ENCODE measurements at regions not wholly inside any gene's neighbourhood (a gene's known extent, or its start where the extent isn't known, plus 50 kb on each side); places are given as distances from the start of the nearest gene placed in this dataset.

DNA sequence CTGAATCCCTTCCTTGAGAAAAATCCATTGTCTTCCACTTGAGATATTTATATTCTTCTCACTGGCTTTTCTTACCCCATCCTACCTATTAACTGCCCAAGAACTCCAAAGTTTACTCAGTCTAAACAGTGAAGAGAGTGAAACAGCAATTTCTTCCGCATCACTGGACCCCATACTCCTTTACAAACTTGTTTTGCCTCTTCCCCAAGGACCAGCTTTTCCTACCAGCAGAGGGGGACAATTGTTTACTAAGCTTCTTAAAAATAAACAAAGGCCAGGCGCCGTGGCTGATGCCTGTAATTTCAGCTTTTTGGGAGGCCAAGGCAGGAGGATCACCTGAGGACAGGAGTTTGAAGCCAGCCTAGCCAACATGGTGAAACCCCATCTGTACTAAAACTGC is 52.0 kb downstream of the LRATD1 start:
- no peak for DNase-seq

DNA sequence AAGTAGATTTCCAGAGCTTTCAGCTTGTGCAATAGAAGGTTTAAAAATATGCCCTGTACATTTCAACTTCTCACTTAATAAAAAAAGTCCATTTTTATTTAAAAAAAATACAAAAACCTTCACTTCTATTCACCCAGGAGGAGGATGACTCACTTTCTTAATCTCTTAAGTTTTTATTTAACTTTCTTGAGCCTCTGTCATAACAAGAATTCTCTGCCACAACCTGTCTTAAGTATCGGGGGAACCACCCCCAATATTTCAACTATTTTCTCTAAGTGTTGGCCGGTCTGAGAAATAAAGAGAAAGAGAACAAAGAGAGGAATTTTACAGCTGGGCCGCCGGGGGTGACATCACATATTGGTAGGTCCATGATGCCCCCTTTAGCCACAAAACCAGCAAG is 58.4 kb downstream of the LRATD1 start:
- DNase-seq = no peak

GRCh38 chr2:14693874-14694273 is 61.4 kb downstream of the LRATD1 start:
- DNase-seq = no peak

DNA sequence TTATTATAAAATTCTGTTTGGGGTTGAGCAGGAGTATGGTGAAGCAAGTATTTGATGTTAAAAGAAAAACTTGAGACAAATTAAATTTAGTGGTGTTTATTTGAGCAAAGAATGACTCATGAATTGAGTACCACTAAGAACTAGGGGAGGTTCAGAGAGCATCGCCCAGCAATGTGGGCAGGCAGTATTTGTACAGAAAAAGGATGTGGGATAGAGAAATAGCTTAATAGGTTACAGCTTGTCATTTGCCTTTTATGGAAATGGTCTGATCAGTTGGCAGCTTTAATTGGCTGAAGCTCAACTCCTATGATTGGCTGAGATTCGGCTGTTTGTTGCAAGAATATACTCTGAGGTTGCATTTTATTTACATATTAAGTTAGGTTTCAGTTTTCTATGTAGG is 68.2 kb downstream of the LRATD1 start:
- no peak for DNase-seq

DNA sequence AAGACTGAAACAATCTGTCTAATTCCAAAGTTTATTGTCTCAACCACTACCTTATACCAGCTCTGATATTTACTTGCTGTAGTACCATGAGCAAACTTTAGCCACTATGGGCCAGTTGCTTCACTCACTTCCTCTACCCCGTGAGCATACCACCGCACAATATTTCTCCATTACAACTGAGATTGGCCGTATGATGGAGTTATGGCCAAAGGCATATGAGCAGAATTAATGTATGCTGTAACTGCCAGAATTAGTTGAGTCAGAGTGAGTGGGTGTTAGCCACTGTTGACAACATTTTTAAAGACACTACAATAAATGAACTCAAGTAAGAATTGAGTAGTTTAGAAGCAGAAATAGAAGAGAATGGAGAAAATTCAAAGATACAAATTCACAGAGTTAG is 69.7 kb downstream of the LRATD1 start:
- DNase-seq = no peak

DNA sequence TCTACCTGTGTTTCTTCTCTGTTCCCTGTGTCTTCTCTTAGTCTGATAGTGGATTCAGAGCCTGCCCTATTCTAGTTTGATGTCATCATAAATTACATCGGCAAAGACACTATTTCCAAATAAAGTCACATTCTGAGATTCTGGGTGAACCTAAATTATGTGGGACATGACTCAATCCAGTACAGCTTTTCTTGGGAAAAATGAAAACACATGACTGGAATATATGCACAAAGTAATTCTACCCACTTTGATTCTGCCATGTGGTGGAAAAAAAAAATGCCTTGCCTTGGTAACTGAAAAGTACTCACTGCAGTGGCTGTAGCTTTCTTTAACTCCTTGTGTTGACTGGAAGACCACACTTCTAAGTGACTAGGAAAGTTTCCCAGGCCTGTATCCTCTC is 73.7 kb downstream of the LRATD1 start:
- no peak for DNase-seq

GRCh38 chr2:14712111-14712510 is 79.6 kb downstream of the LRATD1 start:
- DNase-seq = no peak

GRCh38 chr2:14713248-14713647 is 80.7 kb downstream of the LRATD1 start:
- DNase-seq = no peak

DNA sequence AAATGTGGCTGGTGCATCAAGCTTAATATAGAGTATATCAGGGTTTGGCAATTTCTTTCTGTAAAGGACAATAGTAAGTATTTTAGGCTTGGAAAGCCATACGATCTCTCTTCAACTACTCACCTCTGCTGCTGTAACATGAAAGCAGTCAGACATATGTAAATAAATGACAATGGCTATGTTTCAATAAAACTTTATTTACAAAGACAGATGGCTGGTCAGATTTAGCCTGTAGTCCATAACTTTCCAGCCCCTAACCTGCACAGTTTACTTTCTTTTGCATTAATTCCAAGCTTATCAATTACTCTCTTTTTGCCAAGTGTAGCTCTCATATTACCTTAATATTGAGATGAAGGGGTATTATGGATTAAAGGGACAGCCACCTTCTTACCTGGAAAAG is 83.1 kb downstream of the LRATD1 start:
- peak; percentile 44 for DNase-seq

- DNase-seq = peak; percentile 94
Observed at GRCh38 chr2:14716319-14716718, 83.8 kb downstream of the LRATD1 start.

DNA sequence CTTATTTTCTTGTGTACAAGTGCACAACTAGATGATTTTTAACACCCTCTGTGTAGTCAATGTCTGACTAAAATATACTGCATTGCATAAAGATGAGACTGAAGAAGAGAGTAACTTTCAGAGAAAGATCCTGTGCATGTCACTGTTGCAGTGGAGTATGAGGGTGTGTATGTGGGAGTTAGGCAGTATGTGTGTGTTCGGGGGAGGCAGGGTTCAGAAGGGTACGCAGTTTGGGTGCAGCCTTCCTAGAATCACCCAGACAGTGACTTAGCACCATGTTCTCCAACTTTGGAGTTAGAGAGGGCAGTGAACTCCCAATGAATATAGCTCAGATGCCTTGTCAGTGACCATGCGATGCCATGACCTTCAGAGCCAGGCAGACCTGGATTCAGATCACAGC is 84.6 kb downstream of the LRATD1 start:
- DNase-seq = peak; percentile 67

DNA sequence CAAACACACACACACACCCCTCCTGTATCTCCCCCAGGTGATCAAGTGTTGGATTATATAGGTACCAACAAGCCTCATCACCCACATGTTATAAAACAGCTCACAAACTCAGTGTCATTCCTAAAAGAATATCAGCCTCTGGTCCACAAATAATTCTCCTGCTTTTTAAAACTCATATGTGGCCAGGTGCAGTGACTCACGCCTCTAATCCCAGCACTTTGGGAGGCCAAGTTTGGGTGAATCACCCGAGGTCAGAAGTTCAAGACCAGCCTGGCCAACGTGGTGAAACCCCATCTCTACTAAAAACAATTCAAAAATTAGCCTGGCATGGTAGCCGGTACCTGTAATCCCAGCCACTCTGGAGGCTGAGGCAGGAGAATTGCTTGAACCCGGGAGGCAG is 87.8 kb downstream of the LRATD1 start:
- DNase-seq = no peak

DNA sequence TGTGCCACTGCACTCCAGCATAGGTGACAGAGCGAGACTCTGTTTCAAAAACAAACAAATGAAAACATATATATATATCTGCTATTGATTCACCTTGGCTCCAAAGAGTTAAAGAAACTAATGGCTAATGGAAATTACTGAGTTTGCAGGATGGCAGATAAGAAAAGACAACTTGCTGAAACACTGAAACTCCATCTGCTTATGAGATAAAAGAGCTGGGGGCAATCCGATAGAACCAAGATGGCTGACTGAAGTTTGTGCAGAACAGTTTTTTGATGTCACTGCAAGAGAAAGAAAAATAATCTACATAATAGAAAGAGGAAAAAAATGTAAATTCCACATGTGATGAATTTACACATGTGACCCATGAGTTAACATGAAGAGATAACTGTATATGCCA is 88.2 kb downstream of the LRATD1 start:
- DNase-seq = peak; percentile 59

- peak; percentile 49 for DNase-seq
Observed at GRCh38 chr2:14722904-14723570, 90.5 kb downstream of the LRATD1 start.

- no peak for DNase-seq
Observed at GRCh38 chr2:14723684-14724083, 91.2 kb downstream of the LRATD1 start.

DNA sequence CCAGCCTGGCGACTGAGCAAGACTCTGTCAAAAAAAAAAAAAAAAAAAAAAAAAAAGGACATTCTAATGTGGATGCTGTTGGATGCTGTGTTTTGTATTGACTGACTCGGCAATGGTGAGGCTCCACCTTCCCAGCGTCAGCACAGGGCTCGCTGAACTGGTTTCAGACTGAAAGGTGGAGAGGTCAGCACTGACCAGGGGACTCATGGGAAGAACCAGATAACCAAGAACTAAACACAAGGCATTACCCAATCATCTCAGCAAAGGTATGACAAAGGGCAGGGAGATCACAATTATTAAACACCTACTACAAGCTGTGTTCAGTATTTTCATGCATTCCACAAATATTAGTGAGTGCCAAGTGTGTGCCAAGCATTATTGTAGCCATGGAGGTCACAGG is 103.2 kb downstream of the LRATD1 start:
- DNase-seq = no peak

DNA sequence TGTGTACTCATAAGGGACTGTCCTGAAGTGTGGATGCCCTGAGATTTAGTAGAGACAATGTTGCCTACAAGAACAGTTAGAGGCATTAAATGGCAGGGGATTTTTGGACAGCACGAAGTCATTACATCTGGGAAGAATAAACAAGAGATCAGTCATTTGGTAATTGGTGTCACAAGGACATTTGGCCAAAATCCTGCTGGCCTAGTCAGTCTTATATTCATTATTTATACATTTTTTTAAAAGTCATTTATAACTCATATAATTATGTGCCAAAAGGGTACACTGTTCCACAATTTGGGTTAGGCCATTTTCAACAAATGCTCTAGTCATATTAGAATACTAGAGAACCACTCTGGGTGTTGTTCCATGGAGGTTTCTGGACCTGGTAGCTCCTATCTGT is 104.7 kb downstream of the LRATD1 start:
- no peak for DNase-seq

DNA sequence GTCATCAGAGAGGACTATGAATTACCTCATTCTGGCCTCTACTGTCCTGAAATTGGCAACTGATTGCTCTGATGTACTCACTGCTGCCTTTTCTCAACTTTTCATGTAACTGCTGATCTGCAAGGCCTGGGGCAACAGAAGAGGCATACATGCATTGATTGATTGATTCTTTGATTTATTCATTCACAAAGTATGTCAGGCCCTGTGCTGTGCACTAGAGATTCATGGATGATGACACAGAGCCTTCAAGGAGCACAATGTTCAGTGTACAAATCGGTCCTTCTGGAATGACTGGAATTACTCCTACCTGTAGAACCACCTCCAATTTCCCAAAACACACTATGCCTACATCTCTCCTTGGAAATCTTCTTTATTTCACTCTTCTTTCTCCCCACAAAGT is 111.3 kb downstream of the LRATD1 start:
- DNase-seq = no peak

DNA sequence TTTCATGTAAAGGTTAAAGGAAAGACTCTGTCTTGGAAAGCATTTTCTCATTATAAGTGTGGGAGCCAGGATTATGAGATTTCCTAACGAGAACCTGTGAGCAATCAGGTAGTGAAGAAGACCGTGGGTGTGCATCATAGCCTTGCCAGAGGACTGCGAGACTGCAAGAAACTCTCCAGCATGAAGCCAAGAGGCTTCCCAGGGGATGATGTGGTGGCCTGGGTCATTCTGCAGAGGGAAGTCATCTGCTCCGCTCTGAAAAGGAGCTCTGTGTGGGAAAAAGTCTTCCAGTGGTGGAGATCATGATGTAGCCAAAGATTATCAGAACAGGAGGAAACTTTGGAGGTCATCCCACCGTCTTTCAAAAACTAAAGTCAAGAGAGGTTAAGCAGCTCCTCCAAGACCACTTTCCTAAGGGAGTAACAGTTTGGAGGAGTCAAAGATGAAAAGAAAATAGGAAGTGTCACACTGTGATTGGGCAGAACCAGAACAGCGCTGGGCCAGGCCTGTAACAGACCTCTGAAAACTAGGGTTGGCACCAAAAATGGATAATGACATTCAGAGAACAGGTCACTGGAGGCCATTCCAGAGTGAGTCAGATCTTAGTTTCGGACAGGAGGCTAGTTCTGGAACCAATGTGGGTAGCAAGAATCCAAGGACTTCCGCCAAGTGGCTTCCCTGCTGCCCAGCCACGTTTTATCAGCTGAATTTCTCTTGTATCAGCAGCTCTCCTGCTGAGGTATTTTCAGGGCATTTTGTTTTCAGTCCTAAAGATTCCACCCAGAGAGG is 113.0 kb downstream of the LRATD1 start:
- DNase-seq = no peak

DNA sequence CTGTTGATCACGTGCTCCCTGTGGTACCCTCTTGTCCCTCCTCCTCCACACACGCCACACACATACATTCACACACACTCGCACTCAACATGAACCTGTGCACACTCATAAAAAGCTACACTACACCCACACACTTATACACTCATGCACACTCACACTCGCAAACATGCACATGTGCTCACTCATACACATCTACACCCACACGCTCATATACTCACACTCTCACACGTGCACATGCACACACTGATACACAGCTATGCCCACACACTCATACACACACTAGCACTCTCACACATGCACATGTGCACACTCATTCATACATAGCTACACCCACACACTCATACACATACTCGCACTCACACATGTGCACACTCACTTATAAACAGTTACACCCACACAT is 113.6 kb downstream of the LRATD1 start:
- no peak for DNase-seq

GRCh38 chr2:14747447-14747846 is 114.9 kb downstream of the LRATD1 start:
- DNase-seq = no peak

- DNase-seq = no peak
Observed at GRCh38 chr2:14749884-14750283, 117.4 kb downstream of the LRATD1 start.

DNA sequence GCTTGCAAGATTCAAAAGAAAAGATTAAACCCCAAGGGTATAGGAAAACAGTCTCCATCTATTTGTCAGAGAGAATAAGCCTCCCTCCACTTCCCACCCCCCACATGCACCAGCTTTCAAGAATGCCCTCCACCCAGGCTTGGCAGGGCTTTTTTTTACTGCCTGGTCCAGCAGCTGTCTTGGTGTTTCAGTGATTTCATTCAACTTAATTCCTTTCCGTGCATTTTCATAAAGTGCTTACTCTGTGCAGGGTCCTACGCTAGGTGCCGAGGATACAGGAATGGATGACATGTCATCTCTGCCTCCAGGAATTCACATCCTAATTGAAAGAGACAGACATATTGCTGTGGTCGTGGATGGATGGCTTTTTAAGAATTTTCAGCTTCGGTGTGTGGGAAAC is 117.9 kb downstream of the LRATD1 start:
- no peak for DNase-seq

- DNase-seq = no peak
Observed at GRCh38 chr2:14751581-14751980, 119.1 kb downstream of the LRATD1 start.

DNA sequence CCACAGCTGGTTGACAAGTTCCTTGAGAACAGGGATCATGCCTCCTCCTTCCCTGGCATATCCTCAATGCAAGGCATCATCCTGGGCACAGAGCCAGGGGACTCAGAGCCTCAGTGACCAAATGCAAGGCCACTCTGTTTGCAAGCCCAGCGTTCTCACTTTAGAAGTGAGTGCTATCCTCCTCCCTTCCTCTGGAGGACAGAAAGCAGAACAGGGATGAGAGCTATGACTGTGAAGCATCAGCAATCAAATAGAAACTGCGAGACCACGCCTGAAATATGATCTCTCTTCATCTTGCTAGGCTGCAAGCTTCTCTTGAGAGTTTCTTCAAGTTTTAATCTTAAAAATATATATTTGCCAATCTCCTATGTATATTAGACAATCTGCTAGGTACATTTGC is 119.8 kb downstream of the LRATD1 start:
- peak; percentile 3 for DNase-seq

Data from OCI-M1 (cell line).